ENCODE measurements at regions not wholly inside any gene's neighbourhood (a gene's known extent, or its start where the extent isn't known, plus 50 kb on each side); places are given as distances from the start of the nearest gene placed in this dataset.

DNA sequence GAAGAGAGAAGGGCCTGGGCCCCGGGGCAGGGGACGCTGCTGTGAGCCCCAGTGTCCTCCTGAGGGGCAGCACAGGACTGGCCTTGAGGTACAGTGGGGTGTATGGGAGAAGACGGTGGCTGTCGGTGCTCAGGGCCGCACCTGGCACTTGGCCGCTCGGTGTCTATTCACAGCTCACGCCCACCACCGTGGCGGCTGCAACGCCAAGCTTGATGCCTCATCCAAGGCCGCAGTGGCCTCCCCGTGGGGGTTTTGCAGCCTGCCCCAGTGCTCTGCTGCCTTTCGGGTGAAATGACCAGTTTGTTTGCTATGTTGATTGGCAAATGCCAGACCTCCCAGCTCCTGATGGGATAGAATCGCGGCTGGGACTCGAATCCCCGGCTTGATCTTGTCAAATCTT lies 79.5 kb upstream of the SLCO4A1 start:
- no peak for DNase-seq (ENCODE audit: low read depth)

DNA sequence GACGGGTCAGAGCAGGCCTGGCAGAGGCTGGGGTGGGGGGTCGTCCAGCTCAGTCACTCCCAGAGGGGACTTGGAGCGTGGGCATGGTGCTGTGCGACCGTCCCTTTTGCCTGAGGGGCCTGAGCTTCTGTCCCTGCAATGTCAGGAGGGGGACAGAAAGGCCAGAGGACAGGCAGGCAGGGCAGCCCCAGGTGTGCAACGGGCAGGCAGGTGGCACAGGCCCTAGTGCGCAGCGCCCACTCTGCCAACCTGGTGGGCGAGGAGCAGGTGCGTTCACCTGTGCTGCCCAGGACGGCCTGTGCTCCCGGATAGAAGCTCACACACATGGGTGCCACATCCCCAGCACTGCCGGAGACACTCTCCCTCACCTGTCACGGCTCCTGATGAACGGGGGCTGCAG lies 78.7 kb upstream of the SLCO4A1 start:
- DNase-seq (ENCODE audit: low read depth) = no peak

DNA sequence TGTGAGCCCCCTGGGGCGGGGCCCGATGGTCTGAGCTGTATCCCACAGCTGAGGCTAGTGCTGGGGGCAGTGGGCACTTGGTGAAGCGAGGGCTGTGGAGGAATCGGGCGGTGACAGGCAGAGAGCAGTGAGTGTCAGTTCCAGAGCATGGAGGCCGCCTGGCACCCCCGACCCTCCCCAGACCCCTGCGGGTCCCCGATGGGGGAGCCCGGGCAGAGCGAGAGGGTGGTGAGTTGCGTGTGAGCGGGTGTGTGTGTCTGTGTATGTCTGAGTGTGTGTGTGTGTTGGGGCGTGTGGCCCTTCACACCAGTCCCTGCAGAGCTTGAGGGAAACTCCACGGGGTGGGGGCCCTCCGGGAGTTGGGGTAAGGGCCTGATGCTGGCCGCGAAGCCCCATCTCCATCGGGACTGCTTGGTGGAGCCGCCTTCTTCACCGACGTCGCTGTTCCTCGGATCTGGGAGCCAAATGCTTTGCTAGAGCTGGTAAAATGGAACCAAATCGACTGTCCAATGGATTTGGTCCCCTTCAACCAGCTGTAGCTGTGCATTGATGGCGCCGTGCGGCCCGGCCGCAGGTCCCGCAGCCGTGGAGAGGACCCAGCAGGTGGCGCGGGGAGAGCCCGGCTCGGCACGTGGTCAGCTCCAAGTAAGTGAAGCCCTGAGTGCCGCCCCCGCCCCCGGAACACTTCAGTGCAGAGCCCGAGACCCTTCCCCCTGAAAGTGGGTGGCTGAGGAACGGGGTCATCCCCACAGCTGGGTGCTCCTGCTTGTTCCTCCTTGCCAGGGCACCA lies 77.7 kb upstream of the SLCO4A1 start:
- DNase-seq (ENCODE audit: low read depth) = no peak

DNA sequence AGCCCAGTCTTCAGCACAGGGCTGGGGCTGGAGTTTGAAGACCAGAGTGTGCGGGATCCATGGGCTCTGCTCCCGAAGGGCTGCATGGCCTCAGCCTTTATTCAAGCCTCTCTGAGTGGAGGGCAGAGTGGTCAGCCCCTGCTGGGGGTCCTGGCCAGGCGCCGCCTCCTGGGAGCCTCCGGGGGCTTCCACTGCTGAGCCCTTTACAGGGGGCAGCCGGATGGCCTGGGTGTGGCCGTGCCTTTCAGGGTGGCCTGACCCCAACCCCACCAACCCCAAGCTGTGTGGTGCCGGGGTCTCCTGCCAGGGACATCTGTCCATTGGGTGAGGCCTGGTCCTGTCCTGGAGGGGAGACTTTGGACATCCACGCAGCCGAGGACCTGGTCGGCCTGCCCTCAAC lies 76.0 kb upstream of the SLCO4A1 start:
- no peak for DNase-seq (ENCODE audit: low read depth)

DNA sequence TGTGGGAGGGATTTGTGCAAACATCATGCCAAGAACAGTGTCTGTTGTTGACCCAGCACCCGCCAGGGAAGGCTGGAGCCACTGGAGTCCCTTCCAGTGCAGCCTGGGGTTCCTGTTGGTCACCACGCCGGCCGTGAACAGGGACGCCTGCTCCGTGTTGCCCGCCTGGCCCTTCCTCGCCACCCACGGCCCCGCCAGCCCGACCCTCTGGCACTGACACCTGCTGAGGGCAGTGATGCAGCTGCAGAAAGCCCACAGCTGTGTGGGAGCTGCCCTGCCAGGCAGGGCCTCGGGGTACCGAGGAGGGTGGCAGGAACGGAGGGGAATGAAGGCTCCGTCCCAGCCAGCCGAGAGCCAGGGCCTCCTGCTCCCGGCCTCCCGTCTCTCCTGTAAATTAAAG lies 75.5 kb upstream of the SLCO4A1 start:
- no peak for DNase-seq (ENCODE audit: low read depth)

DNA sequence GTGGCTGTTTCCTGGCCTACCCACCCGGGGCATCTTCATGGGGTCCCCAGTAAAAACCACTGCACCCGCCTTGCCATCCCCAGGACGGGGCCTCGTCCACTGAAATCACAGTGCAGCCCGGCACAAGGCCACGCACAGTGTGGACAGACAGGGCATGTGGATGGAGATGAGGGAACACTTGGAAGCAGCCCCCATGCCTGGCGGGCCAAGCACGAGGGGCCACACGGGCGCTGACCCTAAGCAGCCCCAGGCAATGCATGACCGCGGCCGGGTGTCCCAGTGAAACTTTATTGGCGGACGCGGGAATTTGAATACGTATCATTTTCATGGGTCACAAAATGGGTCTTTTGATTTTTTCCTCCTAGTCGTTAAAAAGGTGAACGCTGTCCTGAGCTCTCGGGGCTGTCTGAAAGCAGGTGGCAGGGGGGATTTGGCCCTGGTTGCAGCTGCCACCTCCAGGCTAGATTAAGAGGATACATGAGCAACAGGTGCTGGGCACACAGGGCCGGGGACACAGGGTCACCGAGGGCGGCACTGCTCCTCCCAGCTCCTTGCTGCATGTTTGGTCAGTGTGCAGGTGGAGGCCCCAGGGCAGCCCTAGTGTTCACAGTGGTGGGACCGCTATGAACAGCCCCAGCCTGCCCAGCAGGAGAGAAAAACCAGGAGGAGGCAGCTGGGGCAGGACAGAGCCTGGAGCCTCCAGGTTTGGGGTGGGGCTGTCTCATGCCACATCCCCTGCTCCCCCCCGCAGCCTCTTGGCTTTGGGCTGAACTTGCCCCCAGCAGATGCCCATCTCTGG lies 74.9 kb upstream of the SLCO4A1 start:
- DNase-seq (ENCODE audit: low read depth) = no peak

DNA sequence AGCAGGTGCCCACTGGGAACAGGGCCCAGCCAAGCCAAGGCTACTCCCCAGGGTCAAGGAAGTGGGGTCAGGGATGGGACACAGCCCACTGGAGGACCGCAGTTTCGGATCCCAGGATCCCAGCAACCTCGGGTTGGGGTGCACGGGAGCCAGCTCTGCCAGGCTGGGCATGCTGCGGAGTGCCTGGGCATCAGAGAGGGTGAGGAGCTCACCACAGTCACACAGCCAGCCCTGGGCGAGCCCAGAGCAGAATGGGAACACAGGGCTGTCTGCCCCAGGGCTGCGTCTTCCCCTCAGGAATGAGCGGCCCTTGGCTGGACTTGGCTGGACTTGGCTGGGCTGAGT lies 74.3 kb upstream of the SLCO4A1 start:
- DNase-seq (ENCODE audit: low read depth) = no peak

DNA sequence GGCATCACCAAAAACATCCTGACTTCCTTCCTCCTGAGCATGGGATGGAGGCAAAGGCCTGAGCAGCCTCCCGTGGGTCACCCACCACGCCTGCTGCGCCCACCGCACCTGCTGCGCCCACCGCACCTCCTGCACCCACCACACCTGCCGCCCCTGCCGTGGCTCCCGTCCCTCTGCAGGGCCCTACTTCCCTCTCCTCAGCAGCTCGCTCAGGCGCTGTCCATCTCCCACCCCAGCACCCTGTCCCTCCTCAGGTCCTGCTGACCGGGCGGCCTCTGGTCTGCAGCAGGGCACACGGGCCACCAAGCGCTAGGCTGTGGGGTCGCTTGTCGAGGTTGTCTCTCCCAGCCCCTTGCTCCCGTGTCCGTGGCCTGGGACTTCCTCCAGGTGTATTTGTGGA lies 72.7 kb upstream of the SLCO4A1 start:
- no peak for DNase-seq (ENCODE audit: low read depth)

DNA sequence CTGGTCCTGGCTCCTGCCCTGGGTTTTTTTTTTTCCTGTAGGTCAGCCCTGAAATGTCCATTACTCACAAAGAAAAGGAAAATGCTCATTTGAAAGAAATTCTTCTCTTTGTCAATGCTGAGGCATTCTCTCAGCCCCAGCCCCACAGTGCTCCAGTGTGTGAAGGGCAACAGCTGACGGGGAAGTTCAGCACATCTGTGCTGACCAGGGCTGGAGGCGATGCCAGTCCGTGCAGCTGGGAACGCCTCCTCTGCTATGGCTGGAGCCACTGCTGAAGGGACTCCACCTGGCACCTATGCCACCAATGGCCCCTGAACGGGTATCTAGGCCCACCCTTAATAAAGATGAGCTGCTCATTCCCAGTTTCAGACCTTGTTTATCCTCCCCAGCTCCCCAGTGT lies 71.9 kb upstream of the SLCO4A1 start:
- no peak for DNase-seq (ENCODE audit: low read depth)

DNA sequence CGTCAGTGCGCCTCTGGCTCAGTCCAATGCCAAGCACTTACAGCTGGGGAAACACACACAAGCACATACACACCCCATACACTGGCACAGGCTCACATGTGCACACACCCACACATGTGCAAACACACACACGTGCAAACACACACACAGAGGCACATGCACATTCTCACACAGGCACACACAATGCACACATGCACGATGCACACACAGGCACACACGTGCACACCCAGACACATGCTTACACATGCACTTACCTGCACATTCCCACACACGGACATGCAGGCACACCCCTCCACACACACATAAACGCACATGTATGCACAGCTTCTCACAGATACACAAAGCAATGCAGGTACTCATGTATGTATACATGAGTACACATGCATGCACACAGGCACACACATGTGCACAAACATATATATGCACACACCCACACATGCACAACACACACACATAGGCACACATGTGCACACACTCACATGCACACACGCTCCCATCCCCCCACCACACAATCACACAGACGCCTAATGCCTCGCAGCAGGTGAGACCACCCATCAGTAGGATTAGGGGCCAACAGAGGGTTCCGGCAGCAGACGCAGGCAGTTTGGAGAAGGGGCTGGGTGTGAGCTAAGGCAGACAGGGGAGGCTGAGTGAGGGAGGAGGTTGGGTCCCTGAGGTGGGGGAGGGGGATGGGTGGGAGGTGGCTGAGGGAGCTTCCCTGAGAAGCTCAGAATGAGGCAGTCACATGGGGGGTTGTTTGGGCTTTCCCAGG lies 71.2 kb upstream of the SLCO4A1 start:
- no peak for DNase-seq (ENCODE audit: low read depth)

DNA sequence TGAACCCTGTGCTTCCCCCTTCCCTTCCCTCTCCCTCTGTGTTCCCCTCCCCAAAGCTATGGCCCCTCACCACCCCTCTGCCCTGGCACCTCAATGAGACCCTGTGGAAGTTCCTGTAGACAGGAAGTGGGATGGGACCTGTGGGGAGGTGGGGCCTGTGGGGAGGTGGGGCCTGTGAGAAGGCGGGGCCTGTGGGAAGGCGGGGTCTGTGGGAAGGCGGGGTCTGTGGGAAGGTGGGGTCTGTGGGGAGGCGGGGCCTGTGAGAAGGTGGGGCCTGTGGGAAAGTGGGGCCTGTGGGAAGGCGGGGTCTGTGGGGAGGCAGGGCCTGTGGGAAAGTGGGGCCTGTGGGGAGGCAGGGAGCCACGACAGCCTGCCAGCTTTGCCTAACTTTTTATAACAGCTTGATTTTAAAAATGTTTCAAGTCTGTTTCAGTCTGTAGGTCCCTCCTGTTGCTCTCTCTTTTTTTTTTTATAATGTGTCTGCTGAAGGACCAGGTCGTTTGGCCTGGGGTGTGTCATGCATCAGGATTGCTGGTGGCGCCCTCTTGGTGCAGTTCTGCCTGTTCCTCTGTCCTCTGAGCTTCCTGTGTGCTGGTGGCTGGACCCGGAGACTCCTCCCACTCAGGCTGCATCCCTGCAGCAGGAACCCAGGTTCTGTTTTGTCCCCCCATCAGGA lies 70.5 kb upstream of the SLCO4A1 start:
- no peak for DNase-seq (ENCODE audit: low read depth)

DNA sequence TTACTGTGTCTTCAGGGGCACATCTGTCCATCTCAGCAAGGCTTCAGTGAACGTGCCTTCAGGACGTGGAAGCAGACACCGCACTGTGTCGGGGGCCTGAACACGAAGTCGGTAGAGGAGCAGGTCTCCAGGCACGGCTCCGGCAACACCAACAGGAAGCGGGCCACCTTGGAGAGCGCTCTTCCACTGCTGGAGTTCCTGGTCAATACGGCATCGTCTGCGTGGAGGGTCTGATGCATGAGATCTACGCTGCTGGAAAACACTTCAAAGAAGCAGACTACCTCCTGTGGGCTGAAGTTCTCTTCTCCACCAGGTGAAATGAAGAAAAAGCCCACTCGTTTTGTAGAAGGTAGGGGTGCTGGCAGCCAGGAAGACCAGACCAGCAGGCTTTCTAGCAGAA lies 69.3 kb upstream of the SLCO4A1 start:
- DNase-seq (ENCODE audit: low read depth) = no peak

DNA sequence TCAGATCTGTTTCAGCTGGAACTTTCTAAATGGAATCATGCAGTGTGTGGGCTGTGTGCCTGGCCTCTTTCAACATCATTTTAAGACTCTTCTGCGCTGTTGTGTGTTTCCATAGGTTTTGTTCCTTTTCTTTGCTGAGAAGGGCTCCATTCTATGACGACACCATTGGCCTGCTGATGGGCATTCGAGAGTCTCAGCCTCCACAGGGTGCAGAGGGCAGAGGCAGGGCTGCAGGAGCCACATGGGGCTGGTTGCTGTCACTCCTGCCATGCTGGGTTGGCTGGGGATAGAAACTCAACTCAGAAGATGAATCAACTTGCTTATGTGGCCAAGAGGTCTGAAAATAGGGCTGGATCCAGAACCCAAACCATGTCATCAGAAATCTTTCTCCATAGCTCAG lies 68.5 kb upstream of the SLCO4A1 start:
- no peak for DNase-seq (ENCODE audit: low read depth)

DNA sequence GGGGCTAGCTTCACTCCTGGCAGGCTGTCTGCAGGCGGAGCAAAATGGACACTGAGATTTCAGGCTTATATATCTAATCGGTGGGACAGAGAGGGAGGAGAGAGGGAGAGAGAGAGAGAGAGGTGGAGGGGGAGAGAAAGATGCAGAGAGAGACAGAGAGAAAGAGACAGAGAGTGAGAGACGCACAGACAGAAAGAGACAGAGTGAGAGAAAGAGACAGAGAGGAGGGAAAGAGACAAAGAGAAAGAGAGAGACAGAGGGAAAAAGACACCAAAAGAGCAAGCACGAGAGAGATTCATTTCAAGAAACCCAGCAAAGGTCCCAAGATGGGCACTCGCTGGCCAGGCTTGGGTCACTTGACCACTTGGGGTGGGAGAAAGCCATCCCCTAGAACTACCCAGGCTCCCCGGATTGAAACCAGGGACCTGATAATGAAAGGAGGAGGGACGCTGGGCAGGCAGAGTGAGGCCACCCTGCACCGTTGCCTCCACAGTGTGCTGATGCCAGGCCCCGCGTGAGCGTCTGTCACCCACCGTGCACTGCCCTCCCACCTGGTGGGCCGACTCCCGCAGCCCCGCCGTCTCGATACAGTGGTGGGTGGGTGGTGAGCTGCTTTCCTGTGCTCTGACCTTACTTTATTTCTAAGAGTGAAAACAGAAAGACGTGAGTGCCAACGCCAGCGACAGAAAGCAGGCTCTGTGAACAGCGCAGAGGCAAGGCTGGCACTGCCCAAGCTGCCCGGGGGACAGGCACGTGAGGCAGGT lies 67.9 kb upstream of the SLCO4A1 start:
- DNase-seq (ENCODE audit: low read depth) = no peak

DNA sequence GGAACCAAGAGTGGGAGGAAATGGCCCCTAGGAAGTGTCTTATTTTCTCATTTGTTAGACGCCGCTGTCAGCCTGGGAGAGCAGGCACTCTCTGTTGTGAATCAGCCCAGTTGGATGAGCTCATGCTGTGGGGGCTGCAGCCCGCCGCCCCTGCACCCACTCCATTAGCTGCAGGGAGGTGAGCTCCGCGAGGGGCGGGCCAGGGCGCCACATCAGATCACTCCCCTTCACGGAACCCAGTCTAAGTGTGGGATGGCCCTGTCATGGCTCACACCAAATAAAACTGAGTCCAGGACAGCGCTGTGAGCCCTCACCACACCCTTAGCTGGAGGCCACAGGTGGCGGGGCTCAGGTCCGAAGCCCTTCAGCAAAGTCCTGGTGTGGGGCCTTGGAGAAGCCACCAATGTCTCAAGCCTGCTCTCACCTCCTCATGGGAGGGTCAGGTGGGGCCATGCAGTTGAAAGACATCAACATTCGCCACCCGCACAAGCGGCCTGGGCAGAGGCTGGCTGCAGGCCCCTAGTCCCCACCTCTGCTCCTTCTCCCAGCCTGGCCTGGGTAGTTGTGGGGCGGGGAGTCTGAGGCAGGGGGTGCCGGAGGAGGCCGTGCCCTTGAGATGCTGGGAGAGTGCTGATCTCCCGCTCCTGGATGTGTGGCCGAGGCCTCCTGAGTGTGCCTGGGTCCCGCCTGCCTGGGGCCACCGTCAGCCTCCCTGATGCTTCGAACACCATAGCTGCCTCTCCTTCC lies 66.2 kb upstream of the SLCO4A1 start:
- DNase-seq (ENCODE audit: low read depth) = no peak

DNA sequence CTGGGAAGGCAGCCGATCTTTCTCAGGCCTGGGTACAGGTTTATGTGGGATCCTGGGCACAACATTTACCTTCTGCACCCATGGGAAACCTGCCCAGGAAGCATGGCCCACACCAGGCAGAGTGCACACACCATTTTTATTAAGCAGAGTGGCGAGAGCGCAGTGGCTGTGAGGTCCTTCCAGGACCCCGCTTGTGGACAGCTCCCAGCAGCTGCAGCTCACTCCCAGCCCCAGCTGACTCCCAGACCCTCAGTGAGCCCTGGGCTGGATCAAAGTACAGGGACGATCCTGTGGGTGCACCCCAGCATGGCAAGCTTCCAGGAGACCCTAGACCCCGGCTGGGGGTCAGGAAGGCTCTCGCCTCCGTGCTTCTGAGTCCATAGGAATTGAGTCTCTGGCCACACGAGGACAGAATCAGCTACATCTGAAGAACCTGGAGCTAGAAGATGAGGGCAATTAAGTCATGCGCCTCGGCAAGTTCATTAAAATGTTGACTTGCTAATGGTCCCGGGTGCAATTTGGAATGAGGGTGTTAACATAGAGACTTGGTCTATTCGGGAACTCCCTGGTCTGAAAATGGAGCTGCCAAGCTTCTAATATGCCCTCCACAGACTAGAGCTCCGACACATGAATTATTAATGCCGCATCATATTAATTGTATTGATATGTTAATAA lies 65.4 kb upstream of the SLCO4A1 start:
- peak; percentile 7 for DNase-seq (ENCODE audit: low read depth)

DNA sequence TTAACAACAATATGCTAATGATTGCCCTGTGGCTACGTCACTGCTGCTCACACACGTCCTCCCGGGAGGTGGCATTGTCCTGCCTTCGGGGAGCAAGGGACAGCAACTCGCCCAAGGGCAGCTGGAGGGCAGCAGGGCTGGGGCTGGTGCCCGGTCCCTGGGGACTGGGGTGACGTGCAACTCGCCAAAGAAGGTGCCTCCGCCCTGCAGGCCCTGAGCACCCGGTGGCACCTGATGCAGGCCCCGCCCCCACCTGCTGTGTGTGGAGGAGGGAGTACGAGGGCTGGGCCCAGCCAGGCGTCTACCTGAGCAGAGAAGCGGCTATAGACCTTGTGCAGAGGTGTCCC lies 64.8 kb upstream of the SLCO4A1 start:
- DNase-seq (ENCODE audit: low read depth) = no peak

DNA sequence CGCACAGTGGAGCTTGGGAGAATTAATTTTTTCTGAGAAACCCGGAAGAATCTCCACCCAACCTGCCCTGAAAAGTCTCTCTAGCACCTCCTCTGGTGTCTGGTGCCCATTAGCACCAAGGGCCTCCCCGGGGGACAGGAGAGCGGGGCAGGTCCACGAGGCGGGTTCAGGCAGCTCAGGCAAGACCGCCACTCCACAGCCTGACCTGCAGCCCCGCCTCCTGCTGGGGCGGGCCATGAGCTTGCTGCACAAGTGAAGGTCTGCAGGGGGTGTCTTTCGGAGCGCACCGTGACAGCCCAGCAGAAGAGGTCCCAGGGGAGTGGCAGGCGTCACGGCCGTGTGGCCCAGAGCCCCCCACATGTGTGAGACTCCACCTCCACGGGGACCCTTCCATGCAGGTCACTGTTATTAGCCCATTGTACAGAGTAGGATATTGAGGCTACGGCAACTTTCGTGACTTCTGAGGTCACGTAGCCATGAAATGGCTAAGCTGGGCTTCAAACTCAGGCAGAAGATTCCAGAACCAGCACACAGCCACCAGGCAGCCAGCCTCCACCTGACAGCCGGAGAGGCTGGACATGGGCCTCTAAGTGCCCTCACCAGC lies 63.9 kb upstream of the SLCO4A1 start:
- DNase-seq (ENCODE audit: low read depth) = no peak

DNA sequence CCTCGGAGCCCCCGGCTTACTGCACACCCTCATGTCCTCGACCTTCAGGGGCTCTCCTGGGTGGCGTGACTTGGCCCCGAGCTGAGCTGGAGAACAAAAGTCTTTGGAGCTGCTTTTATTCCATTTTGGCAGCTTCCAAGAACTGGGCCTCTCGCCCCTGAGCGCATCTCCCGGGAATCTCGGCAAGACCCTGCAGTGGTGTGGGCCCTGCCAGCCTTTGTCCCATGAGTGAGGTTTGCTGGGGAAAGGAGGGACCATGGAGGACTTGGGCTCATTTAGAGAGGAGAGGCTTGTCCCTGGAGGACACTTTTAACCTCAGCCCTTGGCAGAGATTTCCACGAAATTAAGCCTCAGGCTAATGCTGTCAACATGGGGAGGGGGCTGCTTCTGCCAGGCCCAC lies 62.3 kb upstream of the SLCO4A1 start:
- DNase-seq (ENCODE audit: low read depth) = no peak

DNA sequence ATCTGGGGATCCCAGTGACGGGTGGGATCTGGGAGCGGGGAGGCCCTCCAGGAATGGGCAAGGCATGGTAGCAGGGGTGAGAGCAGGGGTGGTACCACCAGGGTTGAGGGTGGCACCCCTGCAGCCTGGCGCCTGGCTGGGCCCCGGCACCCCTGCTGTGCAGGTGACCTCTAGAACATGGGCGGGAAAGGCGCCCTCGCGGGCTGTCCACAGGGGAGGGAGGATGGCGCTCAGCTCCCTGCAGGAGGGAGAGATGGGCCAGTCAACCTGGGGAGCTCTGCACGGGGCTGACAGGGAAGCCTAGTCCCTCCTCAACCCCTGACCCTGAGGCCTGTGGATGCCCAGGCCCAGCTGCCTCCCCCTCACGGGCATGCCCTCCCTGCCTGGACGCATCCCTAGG lies 61.6 kb upstream of the SLCO4A1 start:
- DNase-seq (ENCODE audit: low read depth) = no peak

Data from amniotic epithelial cell (primary cell).